PC-3 (cell line): ENCODE measurements at regions not wholly inside any gene's neighbourhood (a gene's known extent, or its start where the extent isn't known, plus 50 kb on each side); places are given as distances from the start of the nearest gene placed in this dataset.

Experiments
- CTCF ChIP-seq: fragments of 300-600 bp; sonication (generic); conservative IDR thresholded peaks from 2 replicates; pipeline ENCODE4 v1.5.1; 2017; ENCODE audit warnings: antibody characterized with exemption, low read depth, mild to moderate bottlenecking, low read length
- EZH2phosphoT487 ChIP-seq: fragments of 300-600 bp; sonication (generic); IDR thresholded peaks from 2 replicates; pipeline ENCODE4 v1.6.1; 2018; ENCODE audit warnings: mild to moderate bottlenecking, antibody characterized with exemption, low read length, borderline replicate concordance

- TF ChIP-seq CTCF: no peak
- no peak for TF ChIP-seq EZH2phosphoT487
These were observed 1174.0 kb downstream of the MAT2B start for GRCh38 chr5:164679461-164679860.
